Pancreas (tissue), 10 donors: ENCODE measurements at regions not wholly inside any gene's neighbourhood (a gene's known extent, or its start where the extent isn't known, plus 50 kb on each side); places are given as distances from the start of the nearest gene placed in this dataset.

ENCODE experiments used
- ATAC-seq, 4 donors: fragments of 200-7000 bp; cut with Tn5 transposase; one replicate each; pipeline versions ENCODE4 v1.8.0 to v1.9.1; 2020; ENCODE audit warnings: mild to moderate bottlenecking in 4 of 4, moderate library complexity in 4 of 4
- DNase-seq, 6 donors: peaks; one replicate each; pipeline ENCODE4 v3.0.0-alpha.2; 2020
- FAIRE-seq: peaks from 2 replicates; lab custom pipeline; 2012; peaks lifted over from hg19 to GRCh38; lab: Jason Lieb, UNC
- H3K27ac ChIP-seq, 4 donors: fragments of 200-600 bp; sonication (generic); 1 replicate in 3 of 4; 2 replicates in 1 of 4; pipeline versions ENCODE4 v1.5.0 to v1.8.0; 2020
- H3K27me3 ChIP-seq, 4 donors: fragments of 200-600 bp; one replicate each; pipeline ENCODE4 v1.8.0; 2021
- H3K36me3 ChIP-seq, 3 donors: fragments of 200-600 bp; sonication (generic) in 1 of 3; one replicate each; pipeline versions ENCODE4 v1.5.0 to v1.8.0; 2020 to 2021
- H3K4me1 ChIP-seq, 3 donors: fragments of 200-600 bp; one replicate each; pipeline ENCODE4 v1.8.0; 2021
- H3K4me3 ChIP-seq, 4 donors: fragments of 200-600 bp; sonication (generic) in 2 of 4; one replicate each; pipeline versions ENCODE4 v1.5.0 to v1.8.0; 2020 to 2021
- H3K9me3 ChIP-seq, 4 donors: fragments of 200-600 bp; one replicate each; pipeline ENCODE4 v1.8.0; 2021
- CTCF ChIP-seq, 4 donors: fragments of 200-600 bp; sonication (generic) in 3 of 4; IDR thresholded peaks; one replicate each; pipeline versions ENCODE4 v1.5.0 to v1.8.0; 2021; ENCODE audit warnings: antibody characterized with exemption in 4 of 4
- WGBS, 2 donors: extraction: QIAGEN DNeasy Blood & Tissue Kit; methylation state at CpG; one replicate each; pipeline ENCODE4 v1.1.7; 2013; 5-methylcytosine and 5-hydroxymethylcytosine counted together
- intact Hi-C, 3 donors: fragments of 100-400 bp; cut with DNase I; formaldehyde crosslinking; loops; one replicate each; pipeline versions ENCODE4 v1.11.1 to v1.14.2; 2022
- donor health status: healthy with polysubstance abuse.
- donor health status: DM: no; HTN: no; CAD: no; lungs with moderate emphysema.
- donor health status: DM: no; HTN: no; CAD: no.
- donor health status: control.
- donor health status: control.
- donor health status: Bipolar disorder and iron deficiency.
- donor health status: DM: yes; HTN: yes; CAD: no.
- donor health status: DM: no; HTN: no; CAD: no.
- donor health status: DM: no; HTN: no; CAD: no.
- donor health status: DM: yes; HTN: yes; CAD: no.

GRCh38 chr3:69511361-69511760 lies 125.5 kb upstream of the FRMD4B start:
- H3K36me3 ChIP-seq: no peaks in the 10 kb centered on the region
- WGBS, 2 donors: 80 to 86% methylated on average over 4 of the region's 4 CpGs
- TF ChIP-seq CTCF (IDR thresholded peaks at IDR 0.05): no peak
- no peaks in the 10 kb centered on the region for H3K27me3 ChIP-seq
- H3K9me3 ChIP-seq: no peaks in the 10 kb centered on the region
- H3K4me1 ChIP-seq: no peaks in the 10 kb centered on the region
- FAIRE-seq (no peak), DNase-seq (no peak), ATAC-seq (no peak)
- no peak overlapping the region for H3K4me3 ChIP-seq
- intact Hi-C loops: no loop called here
- no peak overlapping the region for H3K27ac ChIP-seq

- Histone ChIP-seq H3K9me3 (no peaks in the 10 kb centered on the region), H3K27ac (no peak overlapping the region), H3K4me3 (no peak overlapping the region), H3K4me1 (no peaks in the 10 kb centered on the region), H3K27me3 (no peaks in the 10 kb centered on the region), H3K36me3 (no peaks in the 10 kb centered on the region)
- no peak for TF ChIP-seq CTCF (IDR thresholded peaks at IDR 0.05)
- intact Hi-C loops: no loop called here
- 34 to 59% methylated on average over 3 of the region's 3 CpGs for WGBS, 2 donors
- DNase-seq: no peak
- ATAC-seq: no peak
- FAIRE-seq: no peak
Measured at GRCh38 chr3:69510481-69511030, 124.7 kb upstream of the FRMD4B start.

- H3K9me3 ChIP-seq: no peaks in the 10 kb centered on the region
- FAIRE-seq (no peak), DNase-seq (no peak), ATAC-seq (no peak)
- TF ChIP-seq CTCF (IDR thresholded peaks at IDR 0.05): no peak
- H3K4me3 ChIP-seq: no peak overlapping the region
- WGBS, 2 donors: 52 to 68% methylated on average over 3 of the region's 3 CpGs
- intact Hi-C loops: no loop called here
- H3K27ac ChIP-seq: no peak overlapping the region
- H3K27me3 ChIP-seq: no peaks in the 10 kb centered on the region
- no peaks in the 10 kb centered on the region for H3K36me3 ChIP-seq
- H3K4me1 ChIP-seq: no peaks in the 10 kb centered on the region
Measured at GRCh38 chr3:69509288-69509687, 123.4 kb upstream of the FRMD4B start.

GRCh38 chr3:69505770-69506407 lies 120.0 kb upstream of the FRMD4B start:
- TF ChIP-seq CTCF (IDR thresholded peaks at IDR 0.05): no peak
- Histone ChIP-seq H3K27ac (no peak overlapping the region), H3K36me3 (no peaks in the 10 kb centered on the region), H3K9me3 (no peaks in the 10 kb centered on the region), H3K27me3 (no peaks in the 10 kb centered on the region), H3K4me3 (no peak overlapping the region), H3K4me1 (no peaks in the 10 kb centered on the region)
- 37% methylated on average over 7 of the region's 7 CpGs for WGBS, 2 donors
- FAIRE-seq (no peak), ATAC-seq (peak; percentile 43 to 84 (median 62)), DNase-seq (no peak)
- intact Hi-C loops: no loop called here

GRCh38 chr3:69504232-69504631 lies 118.3 kb upstream of the FRMD4B start:
- FAIRE-seq: no peak
- intact Hi-C loops: no loop called here
- no peak for TF ChIP-seq CTCF (IDR thresholded peaks at IDR 0.05)
- no peak for DNase-seq
- Histone ChIP-seq H3K36me3 (no peaks in the 10 kb centered on the region), H3K9me3 (no peaks in the 10 kb centered on the region), H3K4me3 (no peak overlapping the region), H3K4me1 (no peaks in the 10 kb centered on the region), H3K27ac (no peak overlapping the region), H3K27me3 (no peaks in the 10 kb centered on the region)
- WGBS, 2 donors: 60 to 69% methylated on average over 3 of the region's 3 CpGs
- ATAC-seq: no peak
